NCI-H345 treated with DMSO at 0.1 percent for 48 hours (cell line): ENCODE measurements at regions not wholly inside any gene's neighbourhood (a gene's known extent, or its start where the extent isn't known, plus 50 kb on each side); places are given as distances from the start of the nearest gene placed in this dataset.
A peak's percentile ranks its signal among the peaks of the same experiment; 100 is the strongest.

Experiments
- DNase-seq: peaks from one replicate; lab custom pipeline; 2025; ENCODE audit not compliant: unreplicated experiment; lab: John Stamatoyannopoulos, UW

DNA sequence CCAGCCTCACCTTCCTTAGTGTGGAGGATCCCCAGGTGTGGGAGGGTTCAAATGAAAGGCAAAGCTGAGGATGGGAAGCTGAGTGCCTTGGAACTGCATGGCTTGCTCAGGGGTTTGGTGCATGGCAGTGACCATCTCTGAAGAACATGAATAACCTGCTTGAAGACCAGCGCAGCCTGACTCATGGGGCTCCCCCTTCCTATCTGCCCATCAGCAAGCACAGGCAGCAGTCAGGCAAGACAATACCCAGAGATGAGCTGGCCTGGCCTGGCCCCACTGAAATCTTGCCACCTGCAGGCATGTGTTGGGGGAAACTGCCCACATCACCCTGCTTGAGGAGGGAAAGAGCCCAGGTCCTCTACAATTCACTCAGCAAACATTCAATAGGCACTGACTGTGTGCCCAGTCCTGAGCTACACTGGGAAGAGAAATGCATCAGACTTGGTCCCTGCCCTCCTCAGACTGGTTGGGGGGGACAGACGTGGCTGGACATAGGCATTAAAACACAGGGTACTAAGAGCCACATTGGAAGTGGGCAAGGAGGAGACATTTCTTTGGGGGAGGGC is 105.0 kb upstream of the ALDH1B1 start:
- no peak for DNase-seq

GRCh38 chr9:38286766-38287165 is 105.7 kb upstream of the ALDH1B1 start:
- no peak for DNase-seq

- no peak for DNase-seq
Observed at GRCh38 chr9:38286357-38286756, 106.1 kb upstream of the ALDH1B1 start.

- DNase-seq, result no peak
Observed at GRCh38 chr9:38285236-38285635, 107.3 kb upstream of the ALDH1B1 start.

DNA sequence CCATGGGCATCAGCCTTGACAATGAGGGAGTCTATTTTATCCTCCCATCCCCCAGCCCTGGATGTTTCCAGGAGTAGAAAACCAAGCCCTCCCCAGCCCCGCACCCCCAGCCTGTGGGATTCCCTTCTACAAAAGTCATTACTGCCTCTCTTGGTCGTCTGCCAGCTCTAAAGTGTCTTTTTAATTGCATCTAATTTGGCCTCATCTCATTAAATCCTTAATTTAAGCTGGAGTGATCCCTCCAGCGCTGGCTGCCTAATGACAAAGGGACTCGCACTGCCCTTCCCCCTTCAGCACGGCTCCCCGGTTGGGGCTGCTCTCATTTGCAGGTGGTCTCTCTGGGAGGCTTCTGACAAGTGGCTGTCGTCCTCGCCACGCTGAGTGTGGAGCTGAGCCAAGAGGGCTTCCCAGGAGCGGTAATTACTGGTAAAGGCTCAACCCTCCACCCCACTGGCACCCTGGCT is 107.9 kb upstream of the ALDH1B1 start:
- peak; percentile 98 for DNase-seq

- DNase-seq, result no peak
Observed at GRCh38 chr9:38284039-38284575, 108.4 kb upstream of the ALDH1B1 start.

DNA sequence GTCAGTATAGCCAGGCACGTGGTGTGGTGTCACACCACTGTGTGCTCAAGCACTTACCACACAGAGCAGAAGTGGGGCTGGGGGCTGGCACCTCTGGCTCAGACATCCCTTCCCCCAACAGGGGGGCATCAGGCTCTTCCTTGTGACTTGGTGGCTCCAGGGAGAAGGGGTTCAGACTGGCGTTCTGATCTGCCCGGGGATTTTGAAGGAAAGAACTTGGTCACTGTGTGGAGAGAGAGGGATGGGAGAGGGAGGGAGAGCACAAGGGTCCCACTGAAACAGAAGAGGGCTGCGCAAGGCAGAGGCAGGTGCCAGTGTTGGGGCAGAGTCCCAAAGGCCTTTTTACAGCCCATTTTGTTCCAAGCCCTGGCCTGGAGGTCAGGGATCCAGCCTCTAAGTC is 109.7 kb upstream of the ALDH1B1 start:
- DNase-seq, result no peak

DNA sequence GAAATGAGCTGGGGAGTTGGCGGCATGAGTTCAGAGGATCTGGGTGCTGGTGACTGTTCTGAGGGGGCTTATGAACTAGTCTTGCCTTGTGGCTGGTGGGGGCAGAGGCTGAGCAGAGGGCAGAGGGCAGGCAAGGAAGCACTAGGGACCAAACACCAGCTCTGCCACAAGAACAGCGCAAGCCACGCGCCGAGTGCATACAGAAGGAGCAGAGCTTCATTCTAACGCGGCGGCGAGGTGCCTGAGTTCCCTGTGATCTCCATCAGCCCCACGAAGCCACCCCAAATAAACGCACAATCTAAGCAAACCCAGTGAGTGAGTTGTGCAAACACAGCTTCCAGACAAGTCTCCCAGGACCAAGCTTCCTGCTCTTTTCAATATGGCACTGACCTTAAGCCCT is 110.6 kb upstream of the ALDH1B1 start:
- DNase-seq, result no peak

- no peak for DNase-seq
Observed at GRCh38 chr9:38281196-38281595, 111.3 kb upstream of the ALDH1B1 start.

- DNase-seq, result no peak
Observed at GRCh38 chr9:38280251-38280800, 112.2 kb upstream of the ALDH1B1 start.

- DNase-seq, result no peak
Observed at GRCh38 chr9:38278931-38279679, 113.4 kb upstream of the ALDH1B1 start.

DNA sequence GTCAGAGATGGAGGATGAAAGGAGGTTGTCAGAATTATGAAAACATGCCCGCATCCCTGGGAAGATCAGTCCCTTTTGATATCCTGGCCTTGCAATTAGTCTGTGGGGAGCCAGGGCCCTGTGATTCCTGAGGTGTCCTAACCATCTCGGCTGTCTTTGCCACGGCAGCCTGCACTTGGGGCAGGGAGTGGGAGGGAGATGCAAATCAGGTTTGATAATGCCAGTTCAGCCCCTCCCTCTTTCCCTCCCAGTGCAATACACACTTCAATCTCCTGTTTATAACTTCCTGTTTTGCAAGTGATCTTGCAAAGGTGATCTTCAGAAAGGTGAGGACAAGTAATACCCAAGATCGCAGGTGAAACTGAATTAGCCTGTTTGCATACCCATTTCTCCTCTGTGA is 114.0 kb upstream of the ALDH1B1 start:
- DNase-seq, result no peak

GRCh38 chr9:38277601-38278200 is 114.8 kb upstream of the ALDH1B1 start:
- DNase-seq, result no peak

DNA sequence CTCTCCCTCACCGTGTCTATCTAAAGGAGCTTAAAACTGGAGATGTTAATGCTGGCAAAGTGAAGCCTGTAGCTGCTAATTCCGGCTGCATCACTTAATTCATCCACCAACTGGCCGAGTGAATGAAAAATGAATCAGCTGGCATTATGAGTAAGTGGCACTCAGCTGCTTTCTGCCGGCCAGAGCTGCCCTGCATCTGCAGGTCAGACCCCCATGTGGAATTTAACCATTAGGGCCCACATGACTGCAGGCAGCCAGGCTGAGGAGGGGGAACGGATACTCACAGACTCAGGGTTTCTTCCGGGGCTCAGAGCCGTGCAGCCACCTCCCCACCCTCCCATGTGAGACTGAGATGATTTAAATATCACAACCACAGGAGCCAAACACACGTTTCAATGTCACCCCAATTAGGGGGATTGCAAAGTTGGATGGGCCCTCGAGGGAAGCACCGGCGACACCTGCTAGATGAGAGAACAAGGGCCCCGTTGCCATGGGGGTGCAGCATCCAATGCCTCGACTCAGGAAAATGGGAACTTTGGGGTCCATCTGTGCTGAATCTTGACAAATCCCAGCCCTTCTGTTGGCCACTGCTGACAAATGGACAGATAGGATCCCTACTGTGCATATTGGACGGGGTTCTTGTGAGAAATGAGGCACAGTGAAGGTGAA is 115.6 kb upstream of the ALDH1B1 start:
- no peak for DNase-seq

GRCh38 chr9:38274800-38275199 is 117.7 kb upstream of the ALDH1B1 start:
- DNase-seq, result no peak

GRCh38 chr9:38272710-38273109 is 119.8 kb upstream of the ALDH1B1 start:
- no peak for DNase-seq

DNA sequence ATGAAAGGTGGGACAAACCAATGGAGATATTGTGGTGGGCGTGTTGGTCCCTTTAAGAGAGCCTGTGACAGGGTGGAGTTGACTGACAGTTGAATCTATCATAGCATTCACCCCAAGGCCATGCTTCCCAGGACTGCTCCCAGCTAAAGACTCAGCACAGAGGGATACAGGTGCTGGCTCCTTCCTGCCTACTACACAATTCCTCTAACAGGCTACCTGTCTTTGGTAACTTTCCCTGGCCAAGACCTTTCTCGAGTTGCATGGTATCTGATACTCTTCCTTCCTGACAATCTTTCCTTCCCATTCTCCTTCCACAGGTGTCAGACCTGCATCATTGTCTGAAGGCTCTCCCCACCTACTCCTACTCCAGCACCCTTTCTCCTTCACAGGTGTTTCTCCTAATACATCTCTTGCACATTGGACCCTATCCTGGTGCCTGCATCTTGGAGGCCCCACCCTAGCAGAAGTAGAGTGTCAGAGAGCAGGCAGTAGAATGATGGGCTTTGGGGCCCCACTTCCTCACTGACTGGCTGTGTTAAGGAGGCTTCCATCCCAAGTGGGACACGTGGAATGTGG is 120.7 kb upstream of the ALDH1B1 start:
- DNase-seq, result no peak

GRCh38 chr9:38269775-38270174 is 122.7 kb upstream of the ALDH1B1 start:
- no peak for DNase-seq

GRCh38 chr9:38263532-38263931 is 129.0 kb upstream of the ALDH1B1 start:
- no peak for DNase-seq

- DNase-seq, result no peak
Observed at GRCh38 chr9:38259519-38260218, 132.8 kb upstream of the ALDH1B1 start.
